ENCODE measurements at regions not wholly inside any gene's neighbourhood (a gene's known extent, or its start where the extent isn't known, plus 50 kb on each side); places are given as distances from the start of the nearest gene placed in this dataset.

- TF ChIP-seq ZNF652 (CRISPR knock-in tag; IDR thresholded peaks at IDR 0.05; ENCODE audit: borderline replicate concordance, low read depth): peak; percentile 95
- TF ChIP-seq ASH2L (IDR thresholded peaks at IDR 0.05; ENCODE audit: insufficient read length, low read depth, low read length): peak; percentile 80
- no peak for TF ChIP-seq SRSF4 (IDR thresholded peaks at IDR 0.05; ENCODE audit: low read depth, low read length, poor library complexity, severe bottlenecking)
- TF ChIP-seq IRF2 (CRISPR knock-in tag; IDR thresholded peaks at IDR 0.05): peak; percentile 54; the same call in 1 of the 2 replicates
- TF ChIP-seq RAD21 (CRISPR knock-in tag; IDR thresholded peaks at IDR 0.05): peak; percentile 30; the same call in 1 of the 2 replicates
- peak; percentile 56; the same call in 1 of the 2 replicates for TF ChIP-seq ATF1 (CRISPR knock-in tag; IDR thresholded peaks at IDR 0.05)
- no peak for TF ChIP-seq ZNF350 (CRISPR knock-in tag; IDR thresholded peaks at IDR 0.05; ENCODE audit: borderline replicate concordance, low read depth)
- TF ChIP-seq ZSCAN9 (CRISPR knock-in tag; IDR thresholded peaks at IDR 0.05; ENCODE audit: borderline replicate concordance): peak; percentile 72; the same call in 1 of the 2 replicates
- TF ChIP-seq RARA (CRISPR knock-in tag; IDR thresholded peaks at IDR 0.05): peak; percentile 90
- TF ChIP-seq ZNF34 (CRISPR knock-in tag; IDR thresholded peaks at IDR 0.05; ENCODE audit: borderline replicate concordance): no peak
- no peak for TF ChIP-seq ZNF543 (CRISPR knock-in tag; IDR thresholded peaks at IDR 0.05)
- peak; percentile 89 for TF ChIP-seq ZNF644 (CRISPR knock-in tag; IDR thresholded peaks at IDR 0.05; ENCODE audit: low read depth)
- peak; percentile 92; the same call in 1 of the 2 replicates for TF ChIP-seq RCOR2 (CRISPR knock-in tag; IDR thresholded peaks at IDR 0.05)
- peak; percentile 56; the same call in 1 of the 2 replicates for TF ChIP-seq SMARCC2 (IDR thresholded peaks at IDR 0.05)
- TF ChIP-seq JUND (CRISPR knock-in tag; IDR thresholded peaks at IDR 0.05): 0 out of 2 replicates have a peak, but pooled peaks have one; percentile 41
- TF ChIP-seq SP5 (CRISPR knock-in tag; IDR thresholded peaks at IDR 0.05; ENCODE audit: borderline replicate concordance, low read depth): peak; percentile 81
- TF ChIP-seq HMG20A (CRISPR knock-in tag; IDR thresholded peaks at IDR 0.05; ENCODE audit: borderline replicate concordance): peak; percentile 96
- TF ChIP-seq, protein P1, sequence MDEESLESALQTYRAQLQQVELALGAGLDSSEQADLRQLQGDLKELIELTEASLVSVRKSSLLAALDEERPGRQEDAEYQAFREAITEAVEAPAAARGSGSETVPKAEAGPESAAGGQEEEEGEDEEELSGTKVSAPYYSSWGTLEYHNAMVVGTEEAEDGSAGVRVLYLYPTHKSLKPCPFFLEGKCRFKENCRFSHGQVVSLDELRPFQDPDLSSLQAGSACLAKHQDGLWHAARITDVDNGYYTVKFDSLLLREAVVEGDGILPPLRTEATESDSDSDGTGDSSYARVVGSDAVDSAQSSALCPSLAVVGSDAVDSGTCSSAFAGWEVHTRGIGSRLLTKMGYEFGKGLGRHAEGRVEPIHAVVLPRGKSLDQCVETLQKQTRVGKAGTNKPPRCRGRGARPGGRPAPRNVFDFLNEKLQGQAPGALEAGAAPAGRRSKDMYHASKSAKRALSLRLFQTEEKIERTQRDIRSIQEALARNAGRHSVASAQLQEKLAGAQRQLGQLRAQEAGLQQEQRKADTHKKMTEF (CRISPR knock-in tag; IDR thresholded peaks at IDR 0.05): peak; percentile 79
- TF ChIP-seq HNRNPK (IDR thresholded peaks at IDR 0.05; ENCODE audit: low read depth, low read length, poor library complexity, severe bottlenecking): no peak
- no peak for TF ChIP-seq REL (CRISPR knock-in tag; conservative IDR thresholded peaks at IDR 0.05)
- TF ChIP-seq THAP11 (CRISPR knock-in tag; IDR thresholded peaks at IDR 0.05): peak; percentile 34; the same call in 1 of the 2 replicates
- no peak for TF ChIP-seq CREB1 (IDR thresholded peaks at IDR 0.05)
- peak; percentile 72 for TF ChIP-seq CREB1 (CRISPR knock-in tag; IDR thresholded peaks at IDR 0.05)
- TF ChIP-seq HOXA5 (CRISPR knock-in tag; IDR thresholded peaks at IDR 0.05): no peak
- TF ChIP-seq PHB2 (IDR thresholded peaks at IDR 0.05; ENCODE audit: partially characterized antibody): no peak
- peak; percentile 56; the same call in 1 of the 2 replicates for TF ChIP-seq GFI1 (CRISPR knock-in tag; IDR thresholded peaks at IDR 0.05; ENCODE audit: borderline replicate concordance)
- TF ChIP-seq ZNF792 (CRISPR knock-in tag; IDR thresholded peaks at IDR 0.05): peak; percentile 46; the same call in 1 of the 2 replicates
- peak; percentile 54; the same call in 1 of the 2 replicates for TF ChIP-seq TBX3 (IDR thresholded peaks at IDR 0.05; ENCODE audit: borderline replicate concordance)
- TF ChIP-seq HMG20B (CRISPR knock-in tag; conservative IDR thresholded peaks at IDR 0.05): peak; percentile 35; the same call in 1 of the 2 replicates
- no peak for TF ChIP-seq RBAK (CRISPR knock-in tag; IDR thresholded peaks at IDR 0.05)
- peak; percentile 93; the same call in 1 of the 2 replicates for TF ChIP-seq MED13 (CRISPR knock-in tag; IDR thresholded peaks at IDR 0.05)
- TF ChIP-seq FOSL2 (CRISPR knock-in tag; IDR thresholded peaks at IDR 0.05): peak; percentile 91
- peak; percentile 23; the same call in 1 of the 2 replicates for TF ChIP-seq ARNTL (CRISPR knock-in tag; IDR thresholded peaks at IDR 0.05)
These were observed 255.1 kb upstream of the KRR1 start (continued) for GRCh38 chr12:75766263-75767160.
